Ovary (tissue), 3 donors: ENCODE measurements at regions not wholly inside any gene's neighbourhood (a gene's known extent, or its start where the extent isn't known, plus 50 kb on each side); places are given as distances from the start of the nearest gene placed in this dataset.

Experiments
- POLR2A ChIP-seq: fragments of 450-650 bp; IDR thresholded peaks from one replicate; pipeline ENCODE4 v1.6.1; 2017; ENCODE audit warnings: antibody characterized with exemption, mild to moderate bottlenecking, moderate library complexity
- TF ChIP-seq, protein P1 (sequence below), 3 donors: fragments of 450-650 bp in 2 of 3; fragments of 200-600 bp in 1 of 3; IDR thresholded peaks; one replicate each; pipeline versions ENCODE4 v1.5.1 to v1.8.0; 2016 to 2022; ENCODE audit warnings: antibody characterized with exemption in 3 of 3, mild to moderate bottlenecking in 1 of 3
- donor health status: DM: no; HTN: no; CAD: no.

DNA sequence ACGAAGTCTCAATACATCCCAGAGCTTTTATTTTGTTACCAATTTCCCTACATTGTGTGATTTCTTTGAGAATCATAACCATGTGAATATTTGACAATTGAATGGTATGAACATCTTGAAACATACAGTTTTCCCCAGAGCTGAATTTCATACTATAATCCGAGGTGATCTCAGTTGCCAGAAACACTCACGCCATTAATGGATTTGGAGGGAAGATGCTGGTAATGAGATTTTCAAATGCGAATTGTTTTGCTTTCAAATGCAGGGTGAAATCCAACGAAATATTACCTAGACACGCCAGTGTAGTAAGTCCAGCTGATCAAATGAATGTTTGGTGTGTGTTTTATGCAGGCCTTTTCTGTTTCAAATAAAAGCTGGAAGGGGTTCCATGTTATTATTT, 277.8 kb upstream of the CDH5 start:
- no peak for TF ChIP-seq POLR2A
- TF ChIP-seq, protein P1, sequence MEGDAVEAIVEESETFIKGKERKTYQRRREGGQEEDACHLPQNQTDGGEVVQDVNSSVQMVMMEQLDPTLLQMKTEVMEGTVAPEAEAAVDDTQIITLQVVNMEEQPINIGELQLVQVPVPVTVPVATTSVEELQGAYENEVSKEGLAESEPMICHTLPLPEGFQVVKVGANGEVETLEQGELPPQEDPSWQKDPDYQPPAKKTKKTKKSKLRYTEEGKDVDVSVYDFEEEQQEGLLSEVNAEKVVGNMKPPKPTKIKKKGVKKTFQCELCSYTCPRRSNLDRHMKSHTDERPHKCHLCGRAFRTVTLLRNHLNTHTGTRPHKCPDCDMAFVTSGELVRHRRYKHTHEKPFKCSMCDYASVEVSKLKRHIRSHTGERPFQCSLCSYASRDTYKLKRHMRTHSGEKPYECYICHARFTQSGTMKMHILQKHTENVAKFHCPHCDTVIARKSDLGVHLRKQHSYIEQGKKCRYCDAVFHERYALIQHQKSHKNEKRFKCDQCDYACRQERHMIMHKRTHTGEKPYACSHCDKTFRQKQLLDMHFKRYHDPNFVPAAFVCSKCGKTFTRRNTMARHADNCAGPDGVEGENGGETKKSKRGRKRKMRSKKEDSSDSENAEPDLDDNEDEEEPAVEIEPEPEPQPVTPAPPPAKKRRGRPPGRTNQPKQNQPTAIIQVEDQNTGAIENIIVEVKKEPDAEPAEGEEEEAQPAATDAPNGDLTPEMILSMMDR (IDR thresholded peaks at IDR 0.05), result no peak
